Mesendoderm (in vitro differentiated cells): ENCODE measurements at regions not wholly inside any gene's neighbourhood (a gene's known extent, or its start where the extent isn't known, plus 50 kb on each side); places are given as distances from the start of the nearest gene placed in this dataset.

Source experiments
- DNase-seq: peaks from one replicate; pipeline ENCODE4 v3.0.0; 2013
- H2AK5ac ChIP-seq: 2 replicates; pipeline ENCODE4 v1.6.1; 2013; ENCODE audit warnings: low read length, inconsistent platforms
- H2BK120ac ChIP-seq: 2 replicates; pipeline ENCODE4 v1.6.1; 2013; ENCODE audit warnings: low read depth, mild to moderate bottlenecking, low read length, moderate library complexity, mixed read lengths
- H2BK15ac ChIP-seq: replicated peaks from 2 replicates; pipeline ENCODE4 v1.6.1; 2013; ENCODE audit warnings: low read depth, mild to moderate bottlenecking, moderate library complexity
- H2BK5ac ChIP-seq: 2 replicates; pipeline ENCODE4 v1.6.1; 2013; ENCODE audit warnings: low read length, inconsistent platforms
- H3K18ac ChIP-seq: 2 replicates; pipeline ENCODE4 v1.6.1; 2013; ENCODE audit warnings: mild to moderate bottlenecking, low read length, mixed read lengths
- H3K23ac ChIP-seq: one replicate; pipeline ENCODE4 v1.6.1; 2013; ENCODE audit warnings: low read length
- H3K27ac ChIP-seq: 2 replicates; pipeline ENCODE4 v1.5.1; 2013; ENCODE audit warnings: low read depth, mild to moderate bottlenecking, inconsistent platforms, low read length, moderate library complexity
- H3K27me3 ChIP-seq: 2 replicates; pipeline ENCODE4 v1.6.1; 2013; ENCODE audit warnings: low read length, control low read depth, mild to moderate bottlenecking, inconsistent platforms; ENCODE audit not compliant: insufficient read depth, poor library complexity
- H3K36me3 ChIP-seq: 2 replicates; pipeline ENCODE4 v1.6.1; 2013; ENCODE audit warnings: low read length, inconsistent platforms; ENCODE audit not compliant: control insufficient read depth, insufficient read depth
- H3K4ac ChIP-seq: one replicate; pipeline ENCODE4 v1.6.1; 2013; ENCODE audit warnings: low read depth, mild to moderate bottlenecking, low read length, moderate library complexity
- H3K4me1 ChIP-seq: 2 replicates; pipeline ENCODE4 v1.6.1; 2013; ENCODE audit warnings: low read depth, low read length, inconsistent platforms; ENCODE audit not compliant: control insufficient read depth
- H3K4me2 ChIP-seq: 2 replicates; pipeline ENCODE4 v1.6.1; 2013; ENCODE audit warnings: low read length
- H3K4me3 ChIP-seq: 2 replicates; pipeline ENCODE4 v1.5.1; 2013; ENCODE audit warnings: mild to moderate bottlenecking, low read length
- H3K56ac ChIP-seq: one replicate; pipeline ENCODE4 v1.6.1; 2013; ENCODE audit warnings: low read length
- H3K79me1 ChIP-seq: 2 replicates; pipeline ENCODE4 v1.6.1; 2013; ENCODE audit warnings: low read length, inconsistent platforms
- H3K79me2 ChIP-seq: 2 replicates; pipeline ENCODE4 v1.6.1; 2013; ENCODE audit warnings: mild to moderate bottlenecking, low read length; ENCODE audit not compliant: control insufficient read depth, insufficient read depth
- H3K9ac ChIP-seq: 2 replicates; pipeline ENCODE4 v1.6.1; 2013; ENCODE audit warnings: low read length, inconsistent platforms
- H4K5ac ChIP-seq: one replicate; pipeline ENCODE4 v1.6.1; 2013; ENCODE audit warnings: low read length
- H4K8ac ChIP-seq: one replicate; pipeline ENCODE4 v1.6.1; 2013; ENCODE audit warnings: low read depth, mild to moderate bottlenecking, control low read depth, low read length, moderate library complexity
- WGBS: extraction: QIAGEN DNeasy Blood & Tissue Kit; methylation state at CpG from one replicate; pipeline ENCODE4 v1.1.7; 2013; ENCODE audit warnings: low lambda C conversion rate, missing lambda C conversion rate; ENCODE audit not compliant: insufficient coverage; ENCODE audit errors: extremely low coverage; 5-methylcytosine and 5-hydroxymethylcytosine counted together

DNA sequence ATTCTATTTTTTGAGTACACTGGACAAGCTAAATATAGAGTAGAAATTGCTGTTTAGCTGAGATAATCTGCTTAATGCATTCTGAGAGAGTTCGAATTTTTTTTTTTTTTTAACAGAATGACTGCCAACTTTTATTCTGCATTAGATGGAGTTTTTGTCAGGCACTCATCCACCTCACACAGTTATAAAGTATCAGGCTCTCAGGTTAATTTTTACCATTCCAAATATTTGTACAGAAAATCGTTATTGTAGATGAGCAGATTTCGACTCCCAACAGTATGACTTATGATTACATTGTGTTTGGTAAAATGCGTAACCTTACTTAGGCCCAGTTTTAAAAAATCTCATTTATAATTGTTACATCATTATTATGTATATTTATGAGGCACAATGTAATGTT is 1731.0 kb downstream of the GRIK2 start:
- Histone ChIP-seq H3K4me1 (no peaks in the 10 kb centered on the region), H4K5ac (no peak overlapping the region), H3K27me3 (no peaks in the 10 kb centered on the region), H3K9ac (no peak overlapping the region), H3K36me3 (no peaks in the 10 kb centered on the region), H3K79me1 (no peaks in the 10 kb centered on the region), H3K56ac (no peak overlapping the region), H3K4me3 (no peak overlapping the region), H2BK15ac (no peak overlapping the region), H3K18ac (no peak overlapping the region), H3K79me2 (no peaks in the 10 kb centered on the region), H2BK120ac (no peak overlapping the region), H3K23ac (no peak overlapping the region), H2BK5ac (no peak overlapping the region), H2AK5ac (no peak overlapping the region), H4K8ac (no peak overlapping the region), H3K4ac (no peak overlapping the region), H3K4me2 (no peak overlapping the region), H3K27ac (no peak overlapping the region)
- DNase-seq = no peak
- WGBS = no CpG with 5 or more reads among the region's 4 CpGs

DNA sequence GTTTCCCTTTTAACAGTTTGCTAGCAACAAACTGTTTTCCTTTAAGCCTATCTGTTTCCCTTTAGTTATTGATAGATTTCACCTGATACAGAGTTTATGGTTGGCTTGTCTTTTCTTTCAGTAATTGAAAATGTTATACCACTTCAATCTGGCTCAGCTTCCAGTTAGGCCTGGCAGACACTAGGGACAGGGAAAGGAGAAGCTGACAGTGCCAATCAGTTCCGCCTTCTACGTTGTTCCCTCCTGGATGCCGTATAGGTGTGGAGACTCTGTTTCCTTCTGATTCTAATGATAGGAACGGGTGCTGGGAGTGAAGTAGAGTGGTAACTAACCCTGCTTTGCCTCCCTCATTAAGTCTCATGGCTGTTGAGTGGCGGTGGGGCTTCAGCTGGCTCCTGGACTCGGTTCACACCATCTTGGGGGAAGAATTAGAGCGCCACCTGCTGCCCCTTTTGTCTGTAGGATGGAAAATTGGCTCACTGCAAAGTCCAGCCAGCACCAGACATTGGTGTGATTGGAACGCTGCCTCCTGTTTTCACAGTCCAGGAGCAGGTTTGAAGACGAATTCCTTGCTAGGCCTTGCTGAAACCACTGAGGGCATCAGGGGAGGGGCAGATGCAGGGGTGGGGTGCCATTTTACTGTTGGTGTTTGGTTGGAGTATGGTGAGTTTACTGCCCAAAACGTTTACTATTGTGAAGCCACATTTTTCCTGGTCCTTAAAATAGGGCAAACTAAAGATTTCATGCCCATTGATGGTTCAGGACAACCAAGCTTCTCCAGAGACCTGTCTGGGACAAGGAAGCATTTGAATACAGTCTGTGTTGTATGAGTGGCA is 1729.5 kb downstream of the GRIK2 start:
- no peak overlapping the region for H4K8ac ChIP-seq
- H3K27me3 ChIP-seq = no peaks in the 10 kb centered on the region
- H3K23ac ChIP-seq = no peak overlapping the region
- no peak overlapping the region for H3K27ac ChIP-seq
- no peak overlapping the region for H2BK15ac ChIP-seq
- peak; percentile 88 for DNase-seq
- no peak overlapping the region for H3K4me3 ChIP-seq
- no peak overlapping the region for H3K9ac ChIP-seq
- no peak overlapping the region for H2BK120ac ChIP-seq
- no peaks in the 10 kb centered on the region for H3K79me2 ChIP-seq
- no peak overlapping the region for H3K4ac ChIP-seq
- no CpG with 5 or more reads among the region's 10 CpGs for WGBS
- no peak overlapping the region for H2BK5ac ChIP-seq
- no peaks in the 10 kb centered on the region for H3K4me1 ChIP-seq
- peak overlapping the region; percentile 15 for H3K18ac ChIP-seq
- H3K56ac ChIP-seq = no peak overlapping the region
- H3K79me1 ChIP-seq = no peaks in the 10 kb centered on the region
- H3K4me2 ChIP-seq = no peak overlapping the region
- H3K36me3 ChIP-seq = no peaks in the 10 kb centered on the region
- no peak overlapping the region for H4K5ac ChIP-seq
- H2AK5ac ChIP-seq = no peak overlapping the region

DNA sequence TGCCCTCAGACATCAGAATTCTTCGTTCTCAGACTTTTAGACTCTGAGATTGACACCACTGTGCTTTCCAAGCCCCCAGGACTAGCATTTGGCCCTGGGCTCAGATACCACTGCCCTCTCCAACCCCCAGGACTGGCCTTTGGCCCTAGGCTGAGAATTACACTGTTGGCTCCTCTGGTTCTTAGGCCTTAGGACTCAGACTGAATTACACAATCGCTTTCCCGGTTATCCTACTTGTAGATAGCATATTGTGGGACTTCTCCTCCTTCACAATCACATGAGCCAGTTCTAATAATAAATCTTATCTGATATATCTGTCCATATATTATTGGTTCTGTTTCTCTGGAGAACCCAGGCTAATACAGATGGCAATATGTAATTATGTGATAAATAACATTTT is 1725.5 kb downstream of the GRIK2 start:
- H4K8ac ChIP-seq = no peak overlapping the region
- H3K79me2 ChIP-seq = no peaks in the 10 kb centered on the region

DNA sequence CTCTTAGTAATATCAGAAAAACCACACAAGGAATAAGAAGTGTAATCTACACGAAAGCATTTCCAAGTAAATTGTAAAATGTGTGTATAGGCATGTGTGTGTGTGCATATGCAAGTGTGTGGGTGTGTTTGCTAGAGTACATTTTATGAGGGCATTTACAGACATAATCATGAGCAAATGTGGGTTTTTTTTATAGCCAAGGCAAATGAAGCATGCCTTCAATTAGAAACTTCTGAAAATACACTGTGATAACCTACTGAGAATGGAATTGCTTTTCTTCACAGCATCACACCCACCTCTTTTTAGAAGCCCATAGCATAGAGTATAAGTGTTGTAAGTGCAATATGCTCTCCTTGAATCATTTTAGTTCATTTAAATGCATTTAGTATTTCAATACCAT is 1721.1 kb downstream of the GRIK2 start:
- Histone ChIP-seq H3K4ac (no peak overlapping the region), H3K79me2 (no peaks in the 10 kb centered on the region), H3K4me1 (no peaks in the 10 kb centered on the region), H3K4me2 (no peak overlapping the region), H4K8ac (no peak overlapping the region), H3K79me1 (no peaks in the 10 kb centered on the region), H3K36me3 (no peaks in the 10 kb centered on the region), H2BK5ac (no peak overlapping the region), H3K4me3 (no peak overlapping the region), H2BK120ac (no peak overlapping the region), H3K23ac (no peak overlapping the region), H3K18ac (no peak overlapping the region), H4K5ac (no peak overlapping the region), H3K56ac (no peak overlapping the region), H3K27me3 (no peaks in the 10 kb centered on the region), H3K9ac (no peak overlapping the region), H2BK15ac (no peak overlapping the region), H2AK5ac (no peak overlapping the region), H3K27ac (no peak overlapping the region)
- no CpG with 5 or more reads among the region's 1 CpG for WGBS
- no peak for DNase-seq

More for the DNA sequence above, 1725.5 kb downstream of the GRIK2 start:
- Histone ChIP-seq H3K27ac (no peak overlapping the region), H3K4me1 (no peaks in the 10 kb centered on the region), H2BK15ac (no peak overlapping the region), H3K27me3 (no peaks in the 10 kb centered on the region), H4K5ac (no peak overlapping the region), H3K56ac (no peak overlapping the region), H3K4ac (no peak overlapping the region), H3K23ac (no peak overlapping the region), H3K18ac (no peak overlapping the region), H3K36me3 (no peaks in the 10 kb centered on the region), H2BK120ac (no peak overlapping the region), H2AK5ac (no peak overlapping the region), H3K79me1 (no peaks in the 10 kb centered on the region), H3K4me3 (no peak overlapping the region), H2BK5ac (no peak overlapping the region), H3K4me2 (no peak overlapping the region), H3K9ac (no peak overlapping the region)
- WGBS = no CpG with 5 or more reads among the region's 3 CpGs
- no peak for DNase-seq

DNA sequence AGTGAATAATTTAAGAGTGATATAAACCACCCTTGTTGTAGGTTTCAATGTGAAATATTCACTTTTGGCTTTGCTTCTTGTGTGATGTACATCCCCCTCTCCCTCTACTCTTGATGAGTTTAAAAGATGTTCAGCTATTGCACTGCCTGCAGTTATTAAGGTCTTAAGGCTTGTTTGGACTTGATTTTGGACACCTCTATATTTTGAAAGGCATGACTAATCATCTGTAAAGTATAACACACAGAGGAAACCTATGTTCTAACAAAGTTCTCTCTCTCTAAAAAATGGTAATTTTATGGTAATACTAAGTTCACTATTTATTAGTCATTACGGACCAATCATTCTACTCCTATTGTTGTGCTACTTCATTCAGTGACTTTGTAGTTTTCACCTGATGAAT is 1719.9 kb downstream of the GRIK2 start:
- no peak overlapping the region for H3K27ac ChIP-seq
- no peak overlapping the region for H2BK5ac ChIP-seq
- H4K8ac ChIP-seq = no peak overlapping the region
- no peak overlapping the region for H3K4ac ChIP-seq
- H2AK5ac ChIP-seq = no peak overlapping the region
- H3K56ac ChIP-seq = no peak overlapping the region
- H3K4me1 ChIP-seq = no peaks in the 10 kb centered on the region
- no peaks in the 10 kb centered on the region for H3K79me2 ChIP-seq
- no peaks in the 10 kb centered on the region for H3K36me3 ChIP-seq
- no peak overlapping the region for H4K5ac ChIP-seq
- no peak for DNase-seq
- no peak overlapping the region for H3K18ac ChIP-seq
- no peaks in the 10 kb centered on the region for H3K27me3 ChIP-seq
- H2BK120ac ChIP-seq = no peak overlapping the region
- H3K23ac ChIP-seq = no peak overlapping the region
- no peak overlapping the region for H2BK15ac ChIP-seq
- H3K4me2 ChIP-seq = no peak overlapping the region
- H3K79me1 ChIP-seq = no peaks in the 10 kb centered on the region
- no CpG with 5 or more reads among the region's 1 CpG for WGBS
- no peak overlapping the region for H3K9ac ChIP-seq
- H3K4me3 ChIP-seq = no peak overlapping the region

DNA sequence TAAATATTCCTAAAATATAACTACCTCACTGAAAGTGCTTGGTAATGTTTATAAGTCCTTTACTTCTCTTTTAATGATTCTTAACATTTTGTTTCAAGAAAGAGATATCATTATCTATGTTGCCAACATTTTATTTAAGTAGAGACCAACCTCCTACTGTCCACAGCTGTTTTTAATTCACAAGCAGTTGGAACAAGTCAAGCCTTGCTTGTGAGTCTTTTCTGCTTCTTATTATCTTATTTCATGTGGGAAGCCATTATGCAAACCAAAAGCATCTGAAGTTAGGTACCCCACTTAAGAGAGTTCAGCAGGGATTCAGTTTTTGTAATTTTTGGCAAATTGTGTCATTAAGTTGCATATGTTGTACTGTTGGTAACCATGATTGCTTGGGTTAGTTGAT is 1714.5 kb downstream of the GRIK2 start:
- Histone ChIP-seq H2BK120ac (no peak overlapping the region), H3K4me3 (no peak overlapping the region), H3K56ac (no peak overlapping the region), H3K27me3 (no peaks in the 10 kb centered on the region), H2BK5ac (no peak overlapping the region), H3K4me2 (no peak overlapping the region), H4K5ac (no peak overlapping the region), H3K79me1 (no peaks in the 10 kb centered on the region), H3K4ac (no peak overlapping the region), H3K36me3 (no peaks in the 10 kb centered on the region), H3K27ac (no peak overlapping the region), H3K18ac (no peak overlapping the region), H3K9ac (no peak overlapping the region), H4K8ac (no peak overlapping the region), H3K23ac (no peak overlapping the region), H3K4me1 (no peaks in the 10 kb centered on the region), H3K79me2 (no peaks in the 10 kb centered on the region), H2BK15ac (no peak overlapping the region), H2AK5ac (no peak overlapping the region)
- DNase-seq = no peak
